IPS DF 6.9 (cell line): ENCODE measurements at regions not wholly inside any gene's neighbourhood (a gene's known extent, or its start where the extent isn't known, plus 50 kb on each side); places are given as distances from the start of the nearest gene placed in this dataset.

Source experiments
- DNase-seq: peaks from one replicate; pipeline ENCODE4 v3.0.0-alpha.2; 2013; ENCODE audit warnings: low read depth, low spot score
- H3K27ac ChIP-seq: one replicate; pipeline ENCODE4 v1.5.1; 2013; ENCODE audit warnings: low read length, control low read depth
- H3K27me3 ChIP-seq: 2 replicates; pipeline ENCODE4 v1.6.1; 2013; ENCODE audit warnings: mild to moderate bottlenecking, low read length; ENCODE audit not compliant: control insufficient read depth, insufficient read depth
- H3K36me3 ChIP-seq: 2 replicates; pipeline ENCODE4 v1.6.1; 2013; ENCODE audit warnings: low read length; ENCODE audit not compliant: control insufficient read depth, insufficient read depth
- H3K4me1 ChIP-seq: 2 replicates; pipeline ENCODE4 v1.6.1; 2013; ENCODE audit warnings: low read length; ENCODE audit not compliant: control insufficient read depth, insufficient read depth
- H3K4me3 ChIP-seq: 2 replicates; pipeline ENCODE4 v1.5.1; 2013; ENCODE audit warnings: mild to moderate bottlenecking, low read length
- H3K9me3 ChIP-seq: 2 replicates; pipeline ENCODE4 v1.6.1; 2013; ENCODE audit warnings: low read length, inconsistent platforms; ENCODE audit not compliant: control insufficient read depth, insufficient read depth
- whole genome bisulfite sequencing: extraction: QIAGEN DNeasy Blood & Tissue Kit; methylation state at CpG from one replicate; pipeline ENCODE4 v1.1.7; 2013; ENCODE audit warnings: mixed read lengths, missing lambda C conversion rate; ENCODE audit not compliant: insufficient read length, insufficient coverage; 5-methylcytosine and 5-hydroxymethylcytosine counted together

- peaks cover 2% of the 10 kb centered on the region for H3K4me1 ChIP-seq
- H3K27me3 ChIP-seq = no peaks in the 10 kb centered on the region
- H3K27ac ChIP-seq = no peak overlapping the region
- DNase-seq = no peak
- no peak overlapping the region for H3K4me3 ChIP-seq
- no peaks in the 10 kb centered on the region for H3K36me3 ChIP-seq
- H3K9me3 ChIP-seq = no peaks in the 10 kb centered on the region
Observed at GRCh38 chr1:201746156-201746555, 82.8 kb upstream of the IPO9 start.

GRCh38 chr1:201747261-201747660 lies 81.7 kb upstream of the IPO9 start:
- H3K4me3 ChIP-seq = no peak overlapping the region
- DNase-seq = no peak
- no peaks in the 10 kb centered on the region for H3K9me3 ChIP-seq
- H3K4me1 ChIP-seq = no peaks in the 10 kb centered on the region; the same call in 1 of the 2 replicates
- WGBS = no CpG with 5 or more reads among the region's 5 CpGs
- H3K27ac ChIP-seq = no peak overlapping the region
- no peaks in the 10 kb centered on the region for H3K36me3 ChIP-seq
- no peaks in the 10 kb centered on the region for H3K27me3 ChIP-seq

- no peaks in the 10 kb centered on the region; the same call in 1 of the 2 replicates for H3K4me1 ChIP-seq
- DNase-seq = no peak
- no peak overlapping the region for H3K4me3 ChIP-seq
- H3K9me3 ChIP-seq = no peaks in the 10 kb centered on the region
- no CpG with 5 or more reads among the region's 1 CpG for WGBS
- no peaks in the 10 kb centered on the region for H3K36me3 ChIP-seq
- no peaks in the 10 kb centered on the region for H3K27me3 ChIP-seq
- H3K27ac ChIP-seq = no peak overlapping the region
Observed at GRCh38 chr1:201748335-201748734, 80.6 kb upstream of the IPO9 start.

DNA sequence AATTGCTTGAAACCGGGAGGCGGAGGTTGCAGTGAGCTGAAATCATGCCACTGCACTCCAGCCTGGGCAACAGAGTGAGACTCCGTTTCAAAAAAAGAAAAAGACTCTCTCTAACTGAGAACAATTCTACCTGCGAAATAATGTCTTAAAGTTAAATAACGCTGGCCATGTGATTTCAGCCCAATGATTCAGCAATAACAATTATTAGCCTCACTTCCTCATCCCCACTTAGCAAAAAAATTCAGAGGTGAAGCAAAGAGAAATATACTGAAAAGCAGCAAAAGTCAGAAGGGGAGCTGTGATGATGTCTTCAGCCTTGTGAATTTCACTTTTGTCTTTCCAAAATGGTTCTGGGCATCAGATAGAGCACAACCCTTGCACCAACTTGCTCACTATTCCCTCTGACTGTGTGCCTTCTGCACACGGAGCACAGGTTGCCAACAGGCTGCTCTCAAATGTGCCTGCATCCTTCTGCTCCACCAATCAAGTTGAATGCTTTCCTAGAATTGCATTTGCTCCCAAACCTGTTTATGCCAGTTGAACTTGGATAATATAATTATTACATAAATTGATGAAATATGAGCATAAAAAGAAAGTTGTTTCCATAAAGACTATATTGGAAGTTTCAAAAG lies 79.8 kb upstream of the IPO9 start:
- DNase-seq = no peak
- peaks cover 2% of the 10 kb centered on the region; the same call in 1 of the 2 replicates for H3K4me1 ChIP-seq

GRCh38 chr1:201750120-201750519 lies 78.8 kb upstream of the IPO9 start:
- Histone ChIP-seq H3K36me3 (no peaks in the 10 kb centered on the region), H3K9me3 (no peaks in the 10 kb centered on the region), H3K27me3 (no peaks in the 10 kb centered on the region), H3K4me3 (no peak overlapping the region), H3K4me1 (peaks cover 3% of the 10 kb centered on the region; the same call in 1 of the 2 replicates), H3K27ac (no peak overlapping the region)
- no CpG with 5 or more reads among the region's 3 CpGs for WGBS
- no peak for DNase-seq

More for the DNA sequence above, 79.8 kb upstream of the IPO9 start:
- no CpG with 5 or more reads among the region's 6 CpGs for WGBS
- Histone ChIP-seq H3K36me3 (no peaks in the 10 kb centered on the region), H3K27ac (no peak overlapping the region), H3K4me3 (no peak overlapping the region), H3K9me3 (no peaks in the 10 kb centered on the region), H3K27me3 (no peaks in the 10 kb centered on the region)

GRCh38 chr1:201750934-201751333 lies 78.0 kb upstream of the IPO9 start:
- Histone ChIP-seq H3K9me3 (no peaks in the 10 kb centered on the region), H3K36me3 (no peaks in the 10 kb centered on the region), H3K27me3 (no peaks in the 10 kb centered on the region), H3K27ac (no peak overlapping the region), H3K4me1 (peaks cover 3% of the 10 kb centered on the region; the same call in 1 of the 2 replicates), H3K4me3 (no peak overlapping the region)
- WGBS = no CpG with 5 or more reads among the region's 1 CpG
- DNase-seq = no peak

GRCh38 chr1:201751872-201752271 lies 77.1 kb upstream of the IPO9 start:
- peaks cover 3% of the 10 kb centered on the region; the same call in 1 of the 2 replicates for H3K4me1 ChIP-seq
- whole genome bisulfite sequencing = no CpG with 5 or more reads among the region's 4 CpGs
- no peak for DNase-seq

DNA sequence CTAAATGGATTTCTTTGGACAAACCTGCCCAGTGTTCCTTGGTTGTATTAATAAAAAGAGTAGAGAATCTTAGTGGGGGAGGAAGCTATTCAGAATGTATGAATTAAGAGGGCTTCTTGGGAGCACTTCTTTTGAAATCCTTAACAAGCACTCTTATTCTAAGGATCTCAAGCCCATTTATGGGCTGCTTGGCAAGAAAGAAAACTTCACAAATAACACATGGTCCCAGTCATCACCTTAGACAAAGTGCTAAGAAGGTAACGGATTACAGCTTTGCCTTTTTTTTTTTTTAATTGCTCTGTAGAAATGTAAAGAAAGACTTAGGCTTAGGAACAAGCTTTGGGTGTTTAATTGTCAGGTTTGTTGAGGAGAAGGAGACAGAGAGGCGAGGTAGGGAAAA lies 76.6 kb upstream of the IPO9 start:
- Histone ChIP-seq H3K27ac (no peak overlapping the region), H3K9me3 (no peaks in the 10 kb centered on the region), H3K36me3 (no peaks in the 10 kb centered on the region), H3K4me3 (no peak overlapping the region), H3K4me1 (peaks cover 3% of the 10 kb centered on the region; the same call in 1 of the 2 replicates), H3K27me3 (no peaks in the 10 kb centered on the region)
- no peak for DNase-seq
- WGBS = no CpG with 5 or more reads among the region's 2 CpGs

More at GRCh38 chr1:201751872-201752271, 77.1 kb upstream of the IPO9 start:
- no peak overlapping the region for H3K4me3 ChIP-seq
- no peaks in the 10 kb centered on the region for H3K27me3 ChIP-seq
- no peak overlapping the region for H3K27ac ChIP-seq
- H3K36me3 ChIP-seq = no peaks in the 10 kb centered on the region
- H3K9me3 ChIP-seq = no peaks in the 10 kb centered on the region

GRCh38 chr1:201753492-201753891 lies 75.5 kb upstream of the IPO9 start:
- Histone ChIP-seq H3K36me3 (no peaks in the 10 kb centered on the region), H3K27ac (no peak overlapping the region), H3K4me1 (peaks cover 3% of the 10 kb centered on the region; the same call in 1 of the 2 replicates), H3K4me3 (no peak overlapping the region), H3K27me3 (no peaks in the 10 kb centered on the region), H3K9me3 (no peaks in the 10 kb centered on the region)
- WGBS = 100% methylated on average over 1 of the region's 3 CpGs
- no peak for DNase-seq

GRCh38 chr1:201754353-201754752 lies 74.6 kb upstream of the IPO9 start:
- Histone ChIP-seq H3K27me3 (no peaks in the 10 kb centered on the region), H3K4me1 (peaks cover 3% of the 10 kb centered on the region; the same call in 1 of the 2 replicates), H3K9me3 (no peaks in the 10 kb centered on the region), H3K36me3 (no peaks in the 10 kb centered on the region), H3K27ac (no peak overlapping the region), H3K4me3 (no peak overlapping the region)
- DNase-seq = no peak
- 100% methylated on average over 1 of the region's 4 CpGs for WGBS

DNA sequence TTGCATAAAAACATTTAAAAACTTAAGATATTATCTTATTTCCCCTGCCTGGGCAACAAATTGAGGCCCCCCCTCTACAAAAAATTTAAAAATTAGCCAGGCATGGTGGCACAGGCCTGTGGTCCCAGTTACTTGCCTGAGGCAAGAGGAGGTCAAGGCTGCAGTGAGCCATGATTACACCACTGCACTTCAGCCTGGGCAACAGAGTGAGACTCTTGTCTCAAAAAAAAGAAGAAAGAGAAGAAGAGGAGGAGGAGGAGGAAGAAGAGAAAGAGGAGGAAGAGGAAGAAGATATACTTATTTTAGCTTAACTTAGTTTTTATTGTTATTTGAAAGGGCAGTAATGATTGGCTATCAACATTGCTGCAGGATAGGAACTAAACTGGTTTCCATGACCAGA lies 73.8 kb upstream of the IPO9 start:
- Histone ChIP-seq H3K9me3 (no peaks in the 10 kb centered on the region), H3K27ac (no peak overlapping the region), H3K27me3 (no peaks in the 10 kb centered on the region), H3K36me3 (no peaks in the 10 kb centered on the region), H3K4me1 (peaks cover 3% of the 10 kb centered on the region; the same call in 1 of the 2 replicates), H3K4me3 (no peak overlapping the region)
- no peak for DNase-seq
